NCI-H82 treated with DMSO at 0.1 percent for 48 hours (cell line): ENCODE measurements at regions not wholly inside any gene's neighbourhood (a gene's known extent, or its start where the extent isn't known, plus 50 kb on each side); places are given as distances from the start of the nearest gene placed in this dataset.
"Not testable (repeated sequence)": the region's sequence is repeated elsewhere in the genome, so short reads cannot be mapped to it uniquely, and the experiment has no call there.

Source experiments
- DNase-seq: peaks from one replicate; lab custom pipeline; 2025; ENCODE audit not compliant: unreplicated experiment; lab: John Stamatoyannopoulos, UW

DNA sequence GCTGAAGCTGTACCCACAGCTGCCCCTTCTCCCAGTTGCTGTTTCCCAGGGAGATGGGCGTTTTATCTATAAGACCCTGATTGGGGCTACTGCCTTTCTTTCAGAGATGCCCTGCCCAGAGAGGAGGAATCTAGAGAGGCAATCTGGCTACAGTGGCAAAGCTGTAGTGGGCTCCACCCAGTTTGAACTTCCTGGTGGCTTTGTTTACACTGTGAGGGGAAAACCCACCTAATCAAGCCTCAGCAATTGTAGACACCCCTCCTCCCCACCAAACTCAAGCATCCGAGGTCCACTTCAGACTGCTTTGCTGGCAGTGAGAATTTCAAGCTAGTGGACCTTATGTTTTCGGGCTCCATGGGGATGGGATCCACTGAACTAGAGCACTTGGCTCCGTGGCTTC, 240.4 kb upstream of the AFF2 start:
- DNase-seq = no peak

GRCh38 chrX:148265829-148266228, 234.6 kb upstream of the AFF2 start:
- no peak for DNase-seq

- DNase-seq = peak; percentile 5
Measured at GRCh38 chrX:148268673-148269072, 231.7 kb upstream of the AFF2 start.

GRCh38 chrX:148269513-148269912, 230.9 kb upstream of the AFF2 start:
- no peak for DNase-seq

- DNase-seq = no peak
Measured at GRCh38 chrX:148270499-148270898, 229.9 kb upstream of the AFF2 start.

- DNase-seq = no peak
Measured at GRCh38 chrX:148271263-148271662, 229.2 kb upstream of the AFF2 start.

DNA sequence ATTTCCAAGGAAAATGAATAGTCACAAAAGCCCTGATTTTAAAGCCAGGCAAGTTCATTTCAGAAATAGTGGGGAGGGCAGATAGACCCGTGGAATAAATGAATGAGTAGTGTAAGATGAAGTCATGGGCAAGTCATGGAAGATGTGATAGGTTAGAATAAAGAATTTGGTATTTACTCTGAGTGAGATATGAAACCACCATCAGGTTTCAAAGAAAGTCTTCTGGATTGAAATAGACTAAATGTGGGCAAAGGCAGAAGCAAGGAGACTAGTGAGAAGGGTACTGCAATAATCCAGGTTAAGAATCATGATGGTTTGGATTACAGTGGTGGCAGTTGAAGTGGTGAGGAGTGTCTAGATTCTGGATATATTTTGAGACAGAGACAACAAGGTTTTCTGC, 218.5 kb upstream of the AFF2 start:
- DNase-seq = no peak

DNA sequence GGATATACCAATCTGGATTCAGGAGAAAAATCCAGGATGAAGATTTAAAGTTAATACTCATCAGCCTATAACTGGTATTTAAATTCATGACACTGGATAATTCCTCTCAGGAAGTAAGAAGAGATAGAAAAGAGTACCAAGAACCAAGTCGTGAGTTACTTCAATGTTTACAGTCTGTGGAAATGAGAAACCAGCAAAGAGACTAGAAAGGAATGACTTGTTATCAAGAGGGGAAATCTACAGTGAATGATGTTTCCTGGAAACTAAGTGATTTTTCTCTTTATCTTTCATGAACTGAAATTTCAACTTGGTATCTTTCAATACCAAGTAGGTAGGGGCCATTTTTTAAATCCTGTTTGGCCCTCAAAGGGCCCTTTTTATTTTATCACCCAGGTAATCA, 217.9 kb upstream of the AFF2 start:
- DNase-seq = no peak

DNA sequence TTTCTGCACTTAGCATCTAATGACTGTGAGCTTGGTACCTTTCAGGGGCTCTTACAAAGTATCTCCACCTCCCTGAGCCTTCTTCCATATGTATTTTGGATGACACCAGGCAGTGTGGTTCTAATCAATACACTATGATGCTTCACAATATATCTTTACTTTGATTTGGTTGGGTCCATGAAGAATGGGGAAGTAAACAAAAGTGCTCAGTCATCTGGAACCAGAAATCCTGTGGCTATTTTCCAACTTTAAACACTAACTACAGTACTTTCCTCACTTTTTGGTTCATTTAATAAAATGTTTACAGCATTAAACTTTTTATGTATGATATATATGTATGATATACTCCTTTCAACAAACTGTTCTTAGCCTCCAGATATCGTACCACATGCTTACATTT, 216.4 kb upstream of the AFF2 start:
- no peak for DNase-seq

GRCh38 chrX:148284821-148285220, 215.6 kb upstream of the AFF2 start:
- no peak for DNase-seq

GRCh38 chrX:148288451-148288850, 212.0 kb upstream of the AFF2 start:
- DNase-seq = no peak

DNA sequence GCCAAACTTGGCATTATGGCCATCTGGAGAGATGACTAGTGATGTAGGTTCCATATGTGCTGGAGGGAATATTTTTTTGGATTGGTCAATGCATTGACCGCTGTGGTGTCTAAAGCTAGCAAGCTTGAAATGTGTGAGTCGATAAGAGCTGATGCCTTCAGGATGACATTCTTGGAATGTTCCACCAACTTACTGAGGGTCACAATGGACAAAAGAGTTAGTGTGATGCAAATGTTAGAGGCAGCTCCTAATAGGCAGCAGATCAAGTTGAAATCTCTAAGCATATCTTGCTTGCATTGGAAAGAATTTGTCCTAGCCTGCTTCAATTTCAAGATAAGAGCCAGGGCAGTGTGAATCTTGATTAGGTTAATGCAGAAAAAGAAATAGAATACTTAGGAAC, 210.4 kb upstream of the AFF2 start:
- DNase-seq = no peak

- no peak for DNase-seq
Measured at GRCh38 chrX:148290931-148291330, 209.5 kb upstream of the AFF2 start.

- no peak for DNase-seq
Measured at GRCh38 chrX:148298737-148299136, 201.7 kb upstream of the AFF2 start.

GRCh38 chrX:148305214-148305613, 195.2 kb upstream of the AFF2 start:
- not testable (repeated sequence) for DNase-seq

DNA sequence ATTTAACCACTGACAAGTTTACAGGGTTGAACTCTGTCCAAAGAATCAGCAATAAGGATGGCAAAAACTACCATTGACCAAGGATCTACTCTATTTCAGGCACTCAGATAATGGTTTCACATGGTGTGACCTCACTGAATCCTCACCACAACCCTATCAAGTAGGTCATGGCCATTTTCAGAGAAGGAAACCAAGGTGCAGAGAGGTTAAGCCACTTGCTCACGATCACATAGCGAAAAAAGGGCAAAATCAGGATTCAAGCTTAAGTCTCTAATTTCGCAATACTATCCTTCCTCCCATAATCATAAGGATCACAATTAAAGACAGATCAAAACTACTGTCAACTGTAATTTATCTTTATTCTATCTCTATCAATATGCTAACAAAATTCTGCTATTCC, 191.0 kb upstream of the AFF2 start:
- no peak for DNase-seq

DNA sequence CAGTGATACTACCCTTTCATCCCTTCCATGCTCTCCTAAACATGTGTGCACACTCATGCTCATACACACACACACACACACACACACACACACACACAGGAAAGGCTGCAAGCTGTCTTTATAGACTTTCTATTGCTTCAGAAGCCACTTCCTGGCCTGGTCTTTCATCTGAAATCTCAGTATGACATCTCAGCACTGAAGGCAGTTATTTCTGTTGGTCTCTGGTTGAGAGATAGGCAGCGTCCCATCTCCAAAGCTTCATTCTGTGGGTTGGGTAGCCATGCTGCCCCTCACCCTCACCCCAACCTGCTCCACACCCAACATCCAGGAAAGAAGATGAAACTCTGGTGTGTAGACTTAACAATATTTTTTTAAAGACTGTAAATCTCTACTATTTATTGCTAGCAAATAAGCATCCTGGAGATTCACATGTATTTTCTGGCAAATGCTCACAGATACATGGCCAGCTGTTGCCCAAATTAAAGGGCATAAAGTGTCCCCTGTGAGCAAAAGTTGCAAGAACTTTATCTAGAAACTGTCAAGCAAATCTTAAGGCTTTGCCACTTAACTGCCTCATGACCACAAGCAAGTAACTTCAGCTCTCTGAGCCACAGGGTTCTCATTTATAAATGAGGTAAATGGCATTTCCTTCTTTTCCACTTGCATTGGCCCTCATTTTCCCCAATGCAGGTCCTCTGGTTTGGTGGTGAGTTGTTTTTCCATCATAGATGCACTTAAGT, 189.8 kb upstream of the AFF2 start:
- DNase-seq = no peak

- no peak for DNase-seq
Measured at GRCh38 chrX:148311544-148311943, 188.9 kb upstream of the AFF2 start.

- no peak for DNase-seq
Measured at GRCh38 chrX:148314876-148315275, 185.5 kb upstream of the AFF2 start.

- DNase-seq = no peak
Measured at GRCh38 chrX:148316446-148316845, 184.0 kb upstream of the AFF2 start.

GRCh38 chrX:148322906-148323305, 177.5 kb upstream of the AFF2 start:
- no peak for DNase-seq

DNA sequence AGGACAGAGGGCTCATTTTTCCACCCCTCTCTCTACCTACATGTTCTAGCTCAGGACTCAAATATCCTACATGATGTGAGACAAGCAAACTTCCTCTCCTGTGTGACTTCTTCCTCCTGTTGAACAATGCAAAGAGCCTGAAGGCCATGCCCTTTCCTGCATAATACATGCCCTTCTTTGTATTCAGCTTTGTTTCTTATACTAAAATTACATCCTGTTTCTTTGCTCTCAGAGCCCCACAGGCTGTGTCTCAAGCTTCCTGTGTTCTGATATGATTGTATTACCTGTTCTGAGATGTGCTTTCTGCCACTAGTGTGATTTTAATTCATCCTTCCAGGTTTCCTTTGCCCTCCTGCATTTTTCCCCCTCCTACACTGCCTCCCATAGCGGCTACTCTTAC, 166.4 kb upstream of the AFF2 start:
- DNase-seq = no peak

GRCh38 chrX:148337873-148338272, 162.5 kb upstream of the AFF2 start:
- no peak for DNase-seq
